IMR-90 (cell line): ENCODE measurements at regions not wholly inside any gene's neighbourhood (a gene's known extent, or its start where the extent isn't known, plus 50 kb on each side); places are given as distances from the start of the nearest gene placed in this dataset.

ENCODE experiments used
- ATAC-seq: fragments of 200-7000 bp; cut with Tn5 transposase; 2 replicates; pipeline ENCODE4 v1.9.1; 2020; ENCODE audit warnings: low read depth, mild to moderate bottlenecking, moderate library complexity
- BruUV-seq: library from RNA; stranded (reverse); fragments of 400-500 nt; replicated peaks from 2 replicates; lab custom pipeline; 2021; lab: Mats Ljungman, UMichigan
- CTCF ChIA-PET: fragments of 300-600 bp; formaldehyde crosslinking; extraction: SDS; loops from one replicate; lab custom pipeline; 2021; ENCODE audit warnings: antibody characterized with exemption; lab: Yijun Ruan, JAX
- POLR2A ChIA-PET: fragments of 300-600 bp; sonication (Branson Sonifier 250); formaldehyde crosslinking; loops from one replicate; lab custom pipeline; 2022; ENCODE audit warnings: antibody characterized with exemption; ENCODE audit not compliant: unreplicated experiment; lab: Charles Lee
- DNase-seq: peaks from one replicate; pipeline ENCODE4 v3.0.0; 2013
- H2AFZ ChIP-seq: replicated peaks from 2 replicates; pipeline ENCODE3; 2013; ENCODE audit warnings: low read length, mild to moderate bottlenecking; ENCODE audit not compliant: poor library complexity
- H2AK5ac ChIP-seq: 2 replicates; pipeline ENCODE4 v1.6.1; 2013; ENCODE audit warnings: low read depth, low read length, inconsistent platforms
- H2AK9ac ChIP-seq: replicated peaks from 2 replicates; pipeline ENCODE3; 2013; ENCODE audit warnings: mild to moderate bottlenecking, low read depth, low read length, moderate library complexity; ENCODE audit not compliant: poor library complexity
- H2BK120ac ChIP-seq: 2 replicates; pipeline ENCODE4 v1.6.1; 2013; ENCODE audit warnings: low read depth, low read length, inconsistent platforms
- H2BK15ac ChIP-seq: 3 replicates; pipeline ENCODE4 v1.6.1; 2013; ENCODE audit warnings: low read depth, low read length, inconsistent platforms
- H2BK20ac ChIP-seq: 2 replicates; pipeline ENCODE4 v1.6.1; 2013; ENCODE audit warnings: low read depth, mild to moderate bottlenecking, inconsistent platforms, low read length, moderate library complexity
- H2BK5ac ChIP-seq: 2 replicates; pipeline ENCODE4 v1.6.1; 2013; ENCODE audit warnings: mild to moderate bottlenecking, low read depth, low read length, inconsistent platforms; ENCODE audit not compliant: poor library complexity, severe bottlenecking
- H3K14ac ChIP-seq: replicated peaks from 2 replicates; pipeline ENCODE4 v1.6.1; 2013; ENCODE audit warnings: low read depth, low read length, inconsistent platforms
- H3K18ac ChIP-seq: 2 replicates; pipeline ENCODE4 v1.6.1; 2013; ENCODE audit warnings: low read depth, low read length, control low read depth
- H3K23ac ChIP-seq: 2 replicates; pipeline ENCODE4 v1.6.1; 2013; ENCODE audit warnings: low read depth, low read length, inconsistent platforms
- H3K27ac ChIP-seq: 2 replicates; pipeline ENCODE4 v1.5.1; 2013; ENCODE audit warnings: mild to moderate bottlenecking, control low read depth, low read length; ENCODE audit not compliant: insufficient read depth
- H3K27me3 ChIP-seq: 2 replicates; pipeline ENCODE4 v1.6.1; 2013; ENCODE audit warnings: low read length; ENCODE audit not compliant: control insufficient read depth, insufficient read depth
- H3K36me3 ChIP-seq: 2 replicates; pipeline ENCODE4 v1.6.1; 2013; ENCODE audit warnings: low read length, mixed read lengths; ENCODE audit not compliant: control insufficient read depth, insufficient read depth
- H3K4ac ChIP-seq: 2 replicates; pipeline ENCODE4 v1.6.1; 2013; ENCODE audit warnings: low read depth, low read length, inconsistent platforms
- H3K4me1 ChIP-seq: 2 replicates; pipeline ENCODE4 v1.6.1; 2013; ENCODE audit warnings: low read length, mixed read lengths; ENCODE audit not compliant: control insufficient read depth, insufficient read depth
- H3K4me2 ChIP-seq: 2 replicates; pipeline ENCODE4 v1.6.1; 2013; ENCODE audit warnings: low read depth, mild to moderate bottlenecking, control low read depth, low read length, moderate library complexity
- H3K4me3 ChIP-seq: 2 replicates; pipeline ENCODE4 v1.5.1; 2013; ENCODE audit warnings: low read depth, mild to moderate bottlenecking, control low read depth, low read length, moderate library complexity; ENCODE audit not compliant: insufficient read depth
- H3K56ac ChIP-seq: 2 replicates; pipeline ENCODE4 v1.6.1; 2013; ENCODE audit warnings: low read length, inconsistent platforms; ENCODE audit not compliant: insufficient read depth; ENCODE audit errors: extremely low read depth
- H3K79me1 ChIP-seq, 2 experiments: 2 replicates each; pipeline ENCODE4 v1.6.1; 2013; ENCODE audit warnings: low read length in 2 of 2, inconsistent platforms in 1 of 2, low read depth in 1 of 2
- H3K9ac ChIP-seq: 2 replicates; pipeline ENCODE4 v1.6.1; 2013; ENCODE audit warnings: low read depth, low read length, control low read depth
- H3K9me1 ChIP-seq: 2 replicates; pipeline ENCODE4 v1.6.1; 2013; ENCODE audit warnings: low read length, inconsistent platforms; ENCODE audit not compliant: insufficient read depth
- H3K9me3 ChIP-seq: 2 replicates; pipeline ENCODE4 v1.6.1; 2013; ENCODE audit warnings: low read length; ENCODE audit not compliant: control insufficient read depth, insufficient read depth
- H4K20me1 ChIP-seq: 2 replicates; pipeline ENCODE4 v1.6.1; 2013; ENCODE audit warnings: low read length, inconsistent platforms; ENCODE audit not compliant: insufficient read depth
- H4K5ac ChIP-seq: 2 replicates; pipeline ENCODE4 v1.6.1; 2013; ENCODE audit warnings: mild to moderate bottlenecking, low read depth, low read length, control low read depth
- H4K8ac ChIP-seq, 2 experiments: 2 replicates each; pipeline ENCODE4 v1.6.1; 2013; ENCODE audit warnings: low read depth in 2 of 2, low read length in 2 of 2, control low read depth in 1 of 2, inconsistent platforms in 1 of 2
- H4K91ac ChIP-seq: 2 replicates; pipeline ENCODE4 v1.6.1; 2013; ENCODE audit warnings: low read depth, low read length, inconsistent platforms; ENCODE audit not compliant: insufficient read depth
- BHLHE40 ChIP-seq: fragments of 150-350 bp; IDR thresholded peaks from 2 replicates; pipeline ENCODE4 v1.6.1; 2016; ENCODE audit warnings: mild to moderate bottlenecking, low read depth, low read length
- CEBPB ChIP-seq: IDR thresholded peaks from 2 replicates; pipeline ENCODE4 v1.6.1; 2012; ENCODE audit warnings: low read depth, low read length, improper control_type of control experiment
- CHD1 ChIP-seq: IDR thresholded peaks from 2 replicates; pipeline ENCODE4 v1.6.1; 2012; ENCODE audit warnings: low read depth, low read length, improper control_type of control experiment
- CTCF ChIP-seq: conservative IDR thresholded peaks from 2 replicates; pipeline ENCODE4 v1.5.1; 2012; ENCODE audit warnings: mild to moderate bottlenecking, low read depth, low read length, improper control_type of control experiment
- ELK1 ChIP-seq: fragments of 150-350 bp; IDR thresholded peaks from 2 replicates; pipeline ENCODE4 v1.6.1; 2016; ENCODE audit warnings: low read depth, mild to moderate bottlenecking, low read length, moderate library complexity, borderline replicate concordance
- FOS ChIP-seq: fragments of 150-350 bp; IDR thresholded peaks from 2 replicates; pipeline ENCODE4 v1.6.1; 2016; ENCODE audit warnings: low read depth, low read length
- MAFK ChIP-seq: IDR thresholded peaks from 2 replicates; pipeline ENCODE4 v1.6.1; 2012; ENCODE audit warnings: low read depth, low read length, improper control_type of control experiment
- MAZ ChIP-seq: IDR thresholded peaks from 2 replicates; pipeline ENCODE4 v1.6.1; 2012; ENCODE audit warnings: low read depth, mild to moderate bottlenecking, low read length, improper control_type of control experiment, moderate library complexity, borderline replicate concordance
- MXI1 ChIP-seq: IDR thresholded peaks from 2 replicates; pipeline ENCODE4 v1.6.1; 2012; ENCODE audit warnings: low read depth, mild to moderate bottlenecking, low read length, moderate library complexity, borderline replicate concordance
- NFE2L2 ChIP-seq: fragments of 150-350 bp; IDR thresholded peaks from 2 replicates; pipeline ENCODE4 v1.6.1; 2016; ENCODE audit warnings: low read depth, mild to moderate bottlenecking, low read length
- POLR2A ChIP-seq: IDR thresholded peaks from 2 replicates; pipeline ENCODE4 v1.6.1; 2012; ENCODE audit warnings: mild to moderate bottlenecking, low read depth, low read length
- RAD21 ChIP-seq: IDR thresholded peaks from 2 replicates; pipeline ENCODE4 v1.6.1; 2012; ENCODE audit warnings: low read length, improper control_type of control experiment
- RCOR1 ChIP-seq: IDR thresholded peaks from 2 replicates; pipeline ENCODE4 v1.6.1; 2012; ENCODE audit warnings: mild to moderate bottlenecking, low read length, improper control_type of control experiment; ENCODE audit not compliant: insufficient replicate concordance
- RFX5 ChIP-seq: IDR thresholded peaks from 2 replicates; pipeline ENCODE4 v1.8.0; 2012; ENCODE audit warnings: low read depth, mild to moderate bottlenecking, low read length, moderate library complexity
- SMC3 ChIP-seq: fragments of 150-350 bp; IDR thresholded peaks from 2 replicates; pipeline ENCODE4 v1.6.1; 2016; ENCODE audit warnings: low read depth, mild to moderate bottlenecking, antibody characterized with exemption, low read length, moderate library complexity
- USF2 ChIP-seq: fragments of 150-350 bp; IDR thresholded peaks from 2 replicates; pipeline ENCODE4 v1.6.1; 2017; ENCODE audit warnings: mild to moderate bottlenecking, antibody characterized with exemption, low read length, low read depth
- WGBS, 2 experiments: methylation state at CpG; one replicate each; pipeline versions ENCODE4 v1.1.5 to v1.1.7; 2013; ENCODE audit warnings: missing lambda C conversion rate in 2 of 2; ENCODE audit not compliant: insufficient read length in 1 of 2; ENCODE audit errors: extremely low coverage in 2 of 2; 5-methylcytosine and 5-hydroxymethylcytosine counted together
- dilution Hi-C: fragments of 300-500 bp; cut with HindIII; formaldehyde crosslinking; loops from one replicate; pipeline ENCODE4 v1.14.3; 2018; ENCODE audit warnings: low sequenced_read_pairs; ENCODE audit not compliant: unreplicated experiment
- in situ Hi-C: fragments of 300-500 bp; cut with MboI; formaldehyde crosslinking; loops from 3 replicates; pipeline ENCODE4 v1.14.3; 2019; ENCODE audit warnings: low sequenced_read_pairs, inconsistent platforms, mixed read lengths
- intact Hi-C: fragments of 100-400 bp; cut with micrococcal nuclease; formaldehyde crosslinking; loops from 2 replicates; pipeline ENCODE4 v1.10.0; 2022

GRCh38 chr10:44206127-44206818 is 178.6 kb downstream of the CXCL12 start:
- no peak overlapping the region for H3K14ac ChIP-seq
- no peak overlapping the region for H2AK5ac ChIP-seq
- H3K56ac ChIP-seq = no peak overlapping the region
- no peak overlapping the region for H3K9ac ChIP-seq
- H3K27me3 ChIP-seq = peaks cover 31% of the 10 kb centered on the region
- H4K91ac ChIP-seq = no peak overlapping the region
- H3K9me1 ChIP-seq = no peaks in the 10 kb centered on the region
- H3K79me1 ChIP-seq = no peaks in the 10 kb centered on the region
- ChIA-PET POLR2A (no interaction called here), CTCF (no interaction called here)
- no peak overlapping the region for H4K5ac ChIP-seq
- 63% methylated on average over 15 of the region's 25 CpGs; no CpG with 5 or more reads in 1 of the 2 experiments for WGBS, 2 experiments
- intact Hi-C loops (no loop called here), in situ Hi-C loops (no loop called here), dilution Hi-C loops (no loop called here)
- H3K4me2 ChIP-seq = no peak overlapping the region
- H2BK15ac ChIP-seq = no peak overlapping the region
- H3K23ac ChIP-seq = no peak overlapping the region
- H3K4me3 ChIP-seq = no peak overlapping the region
- H4K8ac ChIP-seq = no peak overlapping the region
- H3K9me3 ChIP-seq = peaks cover 3% of the 10 kb centered on the region; the same call in 1 of the 2 replicates
- H2AFZ ChIP-seq = no peak overlapping the region
- no peak overlapping the region for H2AK9ac ChIP-seq
- no peak overlapping the region for H2BK120ac ChIP-seq
- H3K4me1 ChIP-seq = no peaks in the 10 kb centered on the region; the same call in 1 of the 2 replicates
- no peak overlapping the region for H3K27ac ChIP-seq
- BruUV-seq = no TSS peak
- DNase-seq (peak; percentile 23), ATAC-seq (no peak)
- no peak overlapping the region for H3K18ac ChIP-seq
- no peak overlapping the region for H3K4ac ChIP-seq
- no peaks in the 10 kb centered on the region for H4K20me1 ChIP-seq
- no peak overlapping the region for H2BK20ac ChIP-seq
- no peak overlapping the region for H2BK5ac ChIP-seq
- no peaks in the 10 kb centered on the region for H3K36me3 ChIP-seq
- TF ChIP-seq USF2 (no peak), MAZ (no peak), CEBPB (no peak), POLR2A (no peak), BHLHE40 (no peak), SMC3 (no peak), NFE2L2 (no peak), ELK1 (no peak), RCOR1 (no peak), MXI1 (no peak), CTCF (no peak), CHD1 (no peak), RFX5 (no peak), MAFK (no peak), FOS (no peak), RAD21 (no peak)
